HG03432 (cell line): ENCODE measurements at regions not wholly inside any gene's neighbourhood (a gene's known extent, or its start where the extent isn't known, plus 50 kb on each side); places are given as distances from the start of the nearest gene placed in this dataset.
"Not testable (repeated sequence)": the region's sequence is repeated elsewhere in the genome, so short reads cannot be mapped to it uniquely, and the experiment has no call there.

Experiments
- ATAC-seq: cut with Tn5 transposase; IDR thresholded peaks from one replicate; pipeline ENCODE4 v1.9.1; 2021; ENCODE audit warnings: mild to moderate bottlenecking, moderate library complexity; ENCODE audit not compliant: unreplicated experiment

DNA sequence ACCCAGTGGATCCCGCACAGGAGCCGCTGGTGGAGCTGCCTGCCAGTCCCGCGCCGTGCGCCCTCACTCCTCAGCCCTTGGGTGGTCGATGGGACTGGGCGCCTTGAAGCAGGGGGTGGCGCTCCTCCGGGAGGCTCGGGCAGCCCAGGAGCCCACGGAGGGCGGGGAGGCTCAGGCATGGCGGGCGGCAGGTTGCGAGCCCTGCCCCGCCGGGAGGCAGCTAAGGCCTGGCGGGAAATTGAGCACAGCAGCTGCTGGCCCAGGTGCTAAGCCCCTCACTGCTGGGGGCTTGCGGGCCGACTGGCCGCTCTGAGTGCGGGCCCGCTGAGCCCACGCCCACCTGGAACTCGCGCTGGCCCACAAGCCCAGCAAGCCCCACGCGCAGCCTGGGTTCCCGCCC lies 127.1 kb upstream of the TMEM164 start:
- ATAC-seq: no peak

DNA sequence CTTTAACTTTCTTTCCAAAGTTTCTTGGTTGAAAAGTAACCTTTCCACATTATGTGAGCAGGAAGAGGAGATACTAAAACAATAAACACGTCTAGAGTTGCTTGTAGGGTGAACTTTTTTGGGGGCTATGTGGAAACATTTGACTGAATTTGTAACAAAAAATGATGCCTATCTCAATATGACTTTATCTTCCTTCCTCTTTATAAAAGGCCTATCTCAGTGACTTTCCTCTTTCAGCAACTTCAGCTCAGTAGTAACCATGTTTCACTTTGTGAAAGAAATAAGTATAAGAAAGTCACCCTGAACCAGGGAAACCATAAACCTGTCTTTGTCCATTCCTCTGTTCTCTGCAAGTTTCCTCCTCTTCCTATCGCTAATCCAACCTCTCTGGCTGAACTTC lies 124.7 kb upstream of the TMEM164 start:
- ATAC-seq: no peak

DNA sequence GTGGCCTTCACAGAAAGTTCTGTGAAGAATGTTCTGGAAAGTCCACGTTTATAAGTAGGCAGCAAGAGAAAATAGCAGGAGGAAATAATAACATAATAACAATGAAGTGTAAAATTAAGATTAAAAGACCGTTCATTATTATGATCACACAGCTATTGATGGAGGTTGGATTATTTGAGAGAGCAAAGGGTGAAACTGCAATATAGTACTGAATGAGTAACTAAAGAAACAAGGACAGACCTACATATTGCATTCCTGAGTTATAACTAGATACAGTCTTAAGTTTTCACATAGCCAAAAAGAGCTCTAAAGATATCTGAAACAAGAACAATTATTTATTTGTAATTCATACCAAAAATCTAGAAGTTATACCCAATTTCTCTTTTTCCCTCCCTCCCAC lies 122.9 kb upstream of the TMEM164 start:
- ATAC-seq: no peak

DNA sequence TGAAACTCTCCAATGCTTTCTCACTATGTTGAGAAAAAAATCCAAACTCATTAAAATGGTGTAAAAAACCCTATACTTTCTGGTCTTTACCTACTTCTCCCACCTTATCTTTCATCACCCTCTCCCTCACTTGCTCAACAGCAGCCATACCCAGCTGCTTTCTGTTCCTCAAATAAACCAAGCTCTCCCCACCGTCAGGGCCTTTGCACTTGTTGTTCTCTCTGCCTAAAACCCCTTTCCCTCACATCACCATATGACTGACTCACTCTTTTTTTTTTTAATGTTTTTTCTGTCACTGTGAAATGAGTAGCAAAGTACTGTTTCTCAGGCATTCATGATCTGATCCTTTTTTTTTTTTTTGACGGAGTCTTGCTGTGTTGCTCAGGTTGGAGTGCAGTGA lies 122.3 kb upstream of the TMEM164 start:
- peak; percentile 97 for ATAC-seq

DNA sequence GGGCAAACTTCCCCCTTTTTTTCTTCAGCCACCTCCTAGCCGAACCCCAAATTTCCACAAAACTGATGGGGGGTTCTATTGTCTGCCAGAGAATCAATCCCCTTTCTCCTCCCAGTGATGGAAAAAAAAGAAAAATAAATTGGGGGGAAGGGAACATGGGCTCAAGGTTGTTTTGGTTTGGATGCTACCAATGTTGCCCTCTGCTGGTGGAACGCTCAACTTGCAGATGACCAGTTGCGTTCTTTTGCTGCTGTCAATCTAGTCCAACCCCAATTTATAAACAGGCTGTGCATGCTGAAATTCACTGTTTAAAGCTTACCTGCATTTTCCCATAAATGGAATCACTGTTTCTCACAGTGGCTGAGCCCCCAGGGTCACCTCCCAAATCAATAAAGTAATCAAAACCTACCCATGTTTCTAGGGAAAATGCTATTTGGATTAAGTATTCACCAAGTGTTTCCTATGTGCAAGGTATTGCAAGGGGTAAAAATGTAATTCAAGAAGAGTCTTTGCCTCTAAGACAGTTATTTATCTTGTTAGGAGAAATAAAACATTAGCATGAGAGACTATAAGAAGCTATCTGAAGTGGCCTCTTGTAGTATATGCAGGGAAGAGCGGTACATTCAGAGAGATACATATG lies 116.7 kb upstream of the TMEM164 start:
- ATAC-seq: no peak

DNA sequence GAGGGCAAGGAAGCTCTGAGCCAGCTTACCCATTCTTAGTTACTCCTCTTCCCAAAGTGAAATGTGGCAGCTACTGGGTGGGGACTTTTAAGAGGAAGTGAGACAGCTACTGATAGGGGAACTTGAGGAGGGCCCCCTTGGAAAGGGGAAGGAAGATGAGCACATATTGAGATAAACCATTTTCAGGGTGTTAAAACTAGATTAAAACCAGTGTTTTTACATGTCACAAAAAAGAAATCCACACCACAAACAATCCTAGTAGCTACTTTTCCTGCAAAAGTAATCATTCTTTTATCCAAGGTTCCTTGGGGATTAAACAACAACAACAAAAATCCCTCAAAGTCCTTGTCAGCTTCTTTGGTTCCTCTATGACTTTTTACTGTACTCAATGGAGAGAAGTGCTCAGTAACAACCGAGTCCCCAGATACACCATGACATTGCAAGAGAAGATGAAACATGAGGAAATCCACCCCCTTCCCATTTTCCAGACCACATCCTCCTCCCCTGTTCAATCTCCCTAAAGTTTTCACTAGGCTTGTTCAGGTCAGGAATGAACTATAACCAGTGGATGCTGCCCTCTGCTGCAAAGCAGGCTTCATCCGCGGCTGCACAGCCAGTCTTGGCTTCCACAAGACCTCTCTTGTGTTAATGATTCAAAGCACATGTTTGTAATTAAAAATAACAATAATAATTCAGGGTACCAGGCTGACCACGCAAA lies 113.5 kb upstream of the TMEM164 start:
- ATAC-seq: peak; percentile 53

DNA sequence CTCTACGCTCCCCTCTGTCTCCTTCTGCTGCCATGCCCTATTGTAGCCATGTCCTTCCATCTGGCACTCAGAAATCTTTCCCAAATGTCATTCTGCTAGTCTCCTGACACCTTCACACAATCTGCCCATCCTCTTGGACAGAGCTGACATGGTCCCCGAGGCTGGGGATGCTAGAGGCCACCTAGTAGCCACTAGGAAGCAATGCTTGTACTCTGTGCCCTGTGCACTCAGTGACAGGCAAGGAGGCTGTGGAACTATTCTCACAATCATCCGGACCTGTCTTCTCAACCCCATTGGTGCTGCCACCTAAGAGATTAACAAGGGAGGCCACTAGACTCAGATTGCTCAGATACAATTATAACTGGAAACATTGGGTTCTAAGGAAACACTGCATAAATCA lies 112.6 kb upstream of the TMEM164 start:
- no peak for ATAC-seq

DNA sequence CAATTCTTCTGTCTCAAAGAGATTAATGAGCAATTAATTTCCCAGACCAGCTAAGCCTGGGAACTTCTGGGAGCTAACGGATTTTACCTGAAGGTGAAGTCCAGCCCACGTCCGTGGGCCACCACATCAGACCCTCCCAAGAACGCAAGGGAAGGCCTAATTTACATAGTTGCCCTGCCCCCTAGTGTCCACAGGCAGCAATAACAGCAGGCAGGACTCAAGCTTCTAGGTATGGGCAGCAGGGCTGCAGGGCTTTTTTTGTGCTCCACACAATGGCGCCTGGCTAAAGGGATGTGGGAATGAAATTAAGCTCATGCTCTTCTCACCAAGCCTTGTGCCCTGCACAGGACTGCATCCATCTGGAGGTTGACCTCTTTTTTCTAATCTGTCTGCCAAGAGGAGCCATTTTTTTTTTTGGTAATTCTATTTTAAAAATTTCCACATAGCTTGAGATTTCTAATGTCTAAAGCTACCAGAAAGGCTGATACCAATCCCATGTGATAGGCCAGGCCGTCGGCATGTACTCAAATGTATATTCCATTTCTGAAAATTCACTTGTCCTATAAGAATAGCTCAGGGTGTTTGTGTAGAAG lies 111.9 kb upstream of the TMEM164 start:
- ATAC-seq: peak; percentile 65

DNA sequence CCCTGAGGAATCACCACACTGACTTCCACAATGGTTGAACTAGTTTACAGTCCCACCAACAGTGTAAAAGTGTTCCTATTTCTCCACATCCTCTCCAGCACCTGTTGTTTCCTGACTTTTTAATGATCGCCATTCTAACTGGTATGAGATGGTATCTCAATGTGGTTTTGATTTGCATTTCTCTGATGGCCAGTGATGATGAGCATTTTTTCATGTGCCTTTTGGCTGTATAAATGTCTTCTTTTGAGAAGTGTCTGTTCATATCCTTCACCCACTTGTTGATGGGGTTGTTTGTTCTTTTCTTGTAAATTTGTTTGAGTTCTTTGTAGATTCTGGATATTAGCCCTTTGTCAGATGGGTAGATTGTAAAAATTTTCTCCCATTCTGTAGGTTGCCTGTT lies 106.9 kb upstream of the TMEM164 start:
- ATAC-seq: not testable (repeated sequence)

DNA sequence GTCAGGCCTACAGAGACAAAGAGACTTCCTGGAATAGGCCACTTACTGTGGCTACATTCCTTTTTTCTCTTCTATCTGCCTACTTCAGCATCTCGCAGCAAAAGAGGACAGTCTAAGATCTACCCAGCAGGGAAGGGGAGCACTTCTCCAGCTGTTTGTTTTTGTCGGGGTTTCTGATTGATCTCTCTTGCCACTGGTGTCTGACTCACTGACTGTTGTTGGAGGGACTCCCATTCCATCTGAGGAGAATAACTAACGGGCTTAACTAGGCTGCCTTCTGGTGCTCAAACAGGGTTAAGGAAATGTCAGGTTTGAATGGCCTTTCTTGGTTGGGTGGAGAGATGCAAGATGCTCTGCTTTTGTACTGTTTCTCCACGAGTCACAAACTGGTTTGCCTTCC lies 100.2 kb upstream of the TMEM164 start:
- ATAC-seq: no peak

DNA sequence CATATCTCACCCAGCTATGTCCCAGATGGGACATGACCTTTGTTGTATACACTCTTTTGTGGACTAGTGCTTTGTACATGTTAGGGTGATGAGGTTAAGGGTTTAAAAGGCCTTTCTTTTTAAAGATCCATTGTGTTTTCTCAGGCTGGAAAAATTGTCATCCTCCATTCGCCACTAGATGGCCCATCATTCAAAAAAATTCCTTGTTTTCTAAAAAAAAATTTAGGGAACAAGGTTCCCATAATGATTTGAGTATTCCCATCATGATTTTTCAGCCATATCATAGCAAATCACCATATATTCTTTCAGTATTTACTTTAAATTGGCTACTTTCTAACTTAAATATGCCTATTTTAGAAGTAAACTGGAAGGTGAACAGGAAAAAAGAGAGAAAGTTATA lies 91.9 kb upstream of the TMEM164 start:
- no peak for ATAC-seq

DNA sequence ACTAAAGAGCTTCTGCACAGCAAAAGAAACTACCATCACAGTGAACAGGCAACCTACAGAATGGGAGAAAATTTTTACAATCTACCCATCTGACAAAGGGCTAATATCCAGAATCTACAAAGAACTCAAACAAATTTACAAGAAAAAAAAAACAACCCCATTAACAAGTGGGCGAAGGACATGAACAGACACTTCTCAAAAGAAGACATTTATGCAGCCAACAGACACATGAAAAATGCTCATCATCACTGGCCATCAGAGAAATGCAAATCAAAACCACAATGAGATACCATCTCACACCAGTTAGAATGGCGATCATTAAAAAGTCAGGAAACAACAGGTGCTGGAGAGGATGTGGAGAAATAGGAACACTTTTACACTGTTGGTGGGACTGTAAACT lies 89.9 kb upstream of the TMEM164 start:
- not testable (repeated sequence) for ATAC-seq

DNA sequence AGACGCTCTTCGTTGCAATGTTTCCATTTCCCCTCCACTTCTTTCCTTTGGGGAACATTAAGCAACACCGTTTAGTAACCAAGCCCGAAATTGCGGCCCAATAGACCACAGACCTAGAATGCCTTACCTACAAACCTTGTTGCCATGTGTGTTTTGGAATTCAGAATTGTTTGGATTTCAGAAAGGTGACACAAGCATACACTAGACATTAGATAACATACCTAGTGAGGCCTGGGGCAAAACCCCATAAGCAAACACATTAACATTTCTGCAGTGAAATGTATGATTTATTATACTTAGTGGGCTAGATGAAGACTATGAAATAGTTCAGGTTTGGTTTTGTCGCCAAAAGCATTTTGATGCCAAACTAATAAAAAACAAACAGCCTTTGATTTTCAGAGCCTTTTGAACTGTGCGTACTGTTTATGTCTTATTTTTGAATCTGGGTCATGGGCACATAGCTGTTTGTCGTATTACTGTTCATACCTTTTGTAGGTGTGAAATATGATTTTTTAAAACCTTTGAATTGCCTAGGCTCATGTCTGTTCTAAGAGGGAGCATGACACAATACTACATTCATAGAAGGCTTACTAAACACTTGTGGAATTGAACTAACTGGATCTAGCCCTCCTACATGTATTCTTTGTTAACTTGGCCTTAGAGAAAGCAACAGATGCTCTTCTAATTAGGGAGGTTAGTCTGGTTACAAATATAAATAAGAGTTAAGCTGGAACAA lies 88.6 kb upstream of the TMEM164 start:
- ATAC-seq: no peak

DNA sequence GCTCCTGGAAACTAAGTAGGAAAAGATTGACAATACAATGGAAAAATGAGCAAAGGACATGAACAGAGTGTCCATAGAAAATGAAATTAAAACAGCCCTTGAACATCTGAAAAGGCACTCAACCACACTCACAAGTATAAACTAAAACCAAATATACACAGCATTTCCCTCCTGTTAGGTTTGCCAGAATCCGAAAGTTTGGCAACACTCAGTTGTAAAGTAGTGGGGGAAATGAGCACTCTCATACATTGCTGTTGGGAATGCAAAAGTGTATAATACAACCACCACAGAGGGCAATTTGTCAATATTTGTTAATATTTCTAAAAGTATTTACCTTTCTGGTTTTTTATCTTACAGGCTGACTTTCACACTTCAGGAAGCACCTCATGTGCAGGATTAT lies 84.2 kb upstream of the TMEM164 start:
- ATAC-seq: no peak

DNA sequence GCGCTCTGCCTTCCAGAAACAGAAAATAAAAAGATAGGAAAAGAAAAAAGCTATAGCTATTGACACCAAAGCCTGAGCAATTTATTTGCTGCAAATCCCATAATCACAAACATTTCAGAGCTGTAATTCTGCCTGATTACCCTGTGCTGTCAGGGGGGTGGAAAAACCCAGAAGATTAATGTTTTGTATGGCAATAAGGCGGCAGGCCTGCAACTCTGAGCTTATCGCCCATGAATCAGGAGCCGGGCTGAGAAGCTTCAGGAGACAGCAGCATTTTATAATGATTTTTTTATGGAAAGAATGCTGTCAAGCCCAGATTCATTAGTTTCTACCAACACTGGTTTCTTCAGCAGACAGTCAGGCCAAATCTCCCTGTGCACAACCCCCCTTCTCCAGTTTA lies 82.6 kb upstream of the TMEM164 start:
- ATAC-seq: no peak

DNA sequence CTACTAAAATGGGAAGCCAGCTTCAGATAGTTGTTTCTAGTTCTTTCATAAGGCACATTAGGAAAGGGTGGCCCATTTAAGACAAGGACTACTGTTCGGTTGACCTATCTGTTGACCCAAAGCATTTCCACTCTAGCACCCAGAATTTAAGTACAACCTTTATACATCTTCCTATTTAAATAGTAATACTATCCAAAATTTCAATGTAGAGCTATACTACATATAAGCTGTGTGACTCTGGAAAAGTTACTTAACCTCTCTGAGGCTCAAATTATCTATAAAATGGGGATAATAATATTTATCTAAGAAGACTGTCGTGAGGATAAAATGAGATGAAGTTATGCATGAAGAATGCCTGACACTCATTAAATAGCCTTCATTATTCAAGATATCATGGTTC lies 82.0 kb upstream of the TMEM164 start:
- no peak for ATAC-seq

DNA sequence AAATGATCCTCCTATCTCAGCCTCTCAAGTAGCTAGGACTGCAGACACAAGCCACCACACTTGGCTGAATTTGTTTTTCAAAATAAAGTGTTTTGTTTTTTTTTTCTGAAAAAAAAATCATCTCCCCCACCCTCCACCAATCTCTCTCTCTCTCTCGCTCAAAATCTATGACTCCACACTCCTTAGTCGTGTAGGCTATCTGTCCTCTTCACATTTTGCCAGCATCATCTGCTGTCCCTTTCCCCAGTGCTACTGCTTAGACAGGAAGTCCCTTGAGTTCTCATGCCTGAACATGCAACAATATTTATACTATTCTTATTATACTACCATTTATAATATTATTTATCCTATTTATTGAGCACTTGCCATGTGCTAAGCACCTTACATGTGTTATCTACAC lies 80.7 kb upstream of the TMEM164 start:
- no peak for ATAC-seq

DNA sequence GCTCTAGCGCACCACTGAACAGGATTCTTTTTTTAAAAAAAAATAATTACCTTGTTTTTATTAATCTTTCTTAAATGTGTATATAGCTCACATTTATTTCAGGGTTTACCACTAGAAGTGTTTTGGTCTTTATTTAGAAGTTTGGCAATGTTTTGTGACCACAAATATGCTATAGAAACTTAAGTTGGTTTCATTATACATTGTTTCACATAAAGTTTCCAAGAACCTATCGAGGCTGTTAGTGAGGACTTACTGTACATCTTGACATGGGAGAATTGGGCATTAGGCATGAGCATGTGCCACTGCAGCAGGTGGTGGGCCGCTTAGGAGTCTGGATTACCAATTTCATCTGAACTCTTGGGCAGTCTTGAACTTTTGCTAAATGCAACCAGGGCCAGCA lies 77.9 kb upstream of the TMEM164 start:
- not testable (repeated sequence) for ATAC-seq

DNA sequence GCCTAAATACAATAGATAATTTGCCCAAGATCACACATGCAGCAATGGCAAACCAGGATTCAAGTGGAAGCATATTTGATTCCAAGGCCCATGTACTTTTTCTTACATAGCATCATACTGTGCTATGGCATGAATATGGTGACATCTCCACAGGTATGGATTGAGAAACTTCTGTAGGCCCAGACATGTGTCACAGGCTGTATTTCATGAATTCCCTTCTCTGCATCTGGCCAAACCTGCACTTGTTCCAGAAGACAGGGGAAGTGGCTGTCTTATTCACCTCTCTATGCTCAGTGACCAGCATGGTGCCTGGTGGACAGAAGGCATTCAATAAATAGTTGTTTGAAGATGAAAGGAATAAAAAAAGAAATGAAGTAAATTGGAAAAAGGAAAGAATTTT lies 77.3 kb upstream of the TMEM164 start:
- ATAC-seq: no peak

DNA sequence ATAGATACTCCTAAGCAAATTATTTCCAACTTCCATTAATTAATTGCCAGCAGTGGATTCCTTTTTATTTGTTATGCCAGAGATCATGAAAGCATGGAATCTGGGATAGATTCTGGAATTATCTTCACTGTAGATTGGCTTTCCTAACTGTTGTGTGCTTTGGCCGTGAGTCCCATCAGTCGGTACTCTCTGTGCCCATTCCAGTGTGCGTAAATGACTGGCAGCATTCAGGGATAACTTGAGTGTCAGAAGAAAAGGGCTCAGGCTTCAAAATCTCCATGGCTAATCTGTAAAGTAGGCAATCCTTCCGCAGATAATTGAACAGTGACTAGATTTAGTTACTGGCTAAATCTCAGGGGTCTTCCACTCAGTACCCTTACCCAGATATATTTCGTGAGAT lies 76.8 kb upstream of the TMEM164 start:
- no peak for ATAC-seq

DNA sequence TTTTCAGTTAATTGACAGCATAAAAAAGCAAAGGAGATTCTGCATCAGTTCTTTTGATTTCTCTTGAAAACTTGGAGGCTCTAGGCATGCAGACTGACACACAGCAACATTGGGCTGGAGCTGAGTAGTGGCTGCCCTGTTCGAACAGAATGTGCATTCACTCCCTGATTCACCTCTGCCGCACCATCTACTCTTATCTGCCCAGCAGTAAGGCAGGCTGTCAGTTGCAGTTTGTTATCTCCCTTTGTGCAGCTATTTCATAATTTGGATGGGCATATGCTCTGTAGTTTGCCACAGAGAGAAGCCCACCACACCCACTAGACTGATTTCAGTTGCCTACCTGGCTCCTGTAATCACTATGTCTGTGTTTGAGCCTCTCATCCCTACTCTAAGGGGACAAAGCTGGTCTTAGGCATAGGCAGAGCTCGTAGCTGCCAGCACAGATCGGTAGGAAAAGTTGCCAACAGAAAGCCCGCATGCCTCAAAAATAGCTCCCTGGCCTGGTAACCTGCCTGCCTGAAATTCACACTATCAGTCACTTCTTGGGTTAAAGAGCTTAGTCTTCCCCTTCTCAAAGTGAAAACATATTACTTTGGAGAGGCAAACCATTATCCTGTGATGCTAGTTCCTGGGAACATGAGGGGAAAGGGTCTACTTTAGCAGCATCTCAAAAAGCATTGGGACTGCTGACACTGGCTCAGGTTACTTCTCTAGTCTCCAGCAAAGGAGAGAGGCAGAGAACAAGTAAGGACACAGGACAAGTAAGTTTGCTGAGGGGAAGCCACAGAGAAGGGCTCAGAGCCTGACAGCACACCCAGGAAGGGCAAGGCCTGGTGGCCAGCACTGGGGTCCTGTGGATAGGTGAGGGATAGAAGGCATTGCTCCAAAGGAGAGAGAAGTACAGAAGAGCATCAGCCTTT lies 75.9 kb upstream of the TMEM164 start:
- no peak for ATAC-seq
